ENCODE measurements at regions not wholly inside any gene's neighbourhood (a gene's known extent, or its start where the extent isn't known, plus 50 kb on each side); places are given as distances from the start of the nearest gene placed in this dataset.

GRCh38 chr5:164341056-164341619 lies 835.7 kb downstream of the MAT2B start:
- TF ChIP-seq, protein P1, sequence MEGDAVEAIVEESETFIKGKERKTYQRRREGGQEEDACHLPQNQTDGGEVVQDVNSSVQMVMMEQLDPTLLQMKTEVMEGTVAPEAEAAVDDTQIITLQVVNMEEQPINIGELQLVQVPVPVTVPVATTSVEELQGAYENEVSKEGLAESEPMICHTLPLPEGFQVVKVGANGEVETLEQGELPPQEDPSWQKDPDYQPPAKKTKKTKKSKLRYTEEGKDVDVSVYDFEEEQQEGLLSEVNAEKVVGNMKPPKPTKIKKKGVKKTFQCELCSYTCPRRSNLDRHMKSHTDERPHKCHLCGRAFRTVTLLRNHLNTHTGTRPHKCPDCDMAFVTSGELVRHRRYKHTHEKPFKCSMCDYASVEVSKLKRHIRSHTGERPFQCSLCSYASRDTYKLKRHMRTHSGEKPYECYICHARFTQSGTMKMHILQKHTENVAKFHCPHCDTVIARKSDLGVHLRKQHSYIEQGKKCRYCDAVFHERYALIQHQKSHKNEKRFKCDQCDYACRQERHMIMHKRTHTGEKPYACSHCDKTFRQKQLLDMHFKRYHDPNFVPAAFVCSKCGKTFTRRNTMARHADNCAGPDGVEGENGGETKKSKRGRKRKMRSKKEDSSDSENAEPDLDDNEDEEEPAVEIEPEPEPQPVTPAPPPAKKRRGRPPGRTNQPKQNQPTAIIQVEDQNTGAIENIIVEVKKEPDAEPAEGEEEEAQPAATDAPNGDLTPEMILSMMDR (IDR thresholded peaks at IDR 0.05) = no peak
- no peak for TF ChIP-seq POLR2A (IDR thresholded peaks at IDR 0.05)
